ENCODE measurements at regions not wholly inside any gene's neighbourhood (a gene's known extent, or its start where the extent isn't known, plus 50 kb on each side); places are given as distances from the start of the nearest gene placed in this dataset.

DNA sequence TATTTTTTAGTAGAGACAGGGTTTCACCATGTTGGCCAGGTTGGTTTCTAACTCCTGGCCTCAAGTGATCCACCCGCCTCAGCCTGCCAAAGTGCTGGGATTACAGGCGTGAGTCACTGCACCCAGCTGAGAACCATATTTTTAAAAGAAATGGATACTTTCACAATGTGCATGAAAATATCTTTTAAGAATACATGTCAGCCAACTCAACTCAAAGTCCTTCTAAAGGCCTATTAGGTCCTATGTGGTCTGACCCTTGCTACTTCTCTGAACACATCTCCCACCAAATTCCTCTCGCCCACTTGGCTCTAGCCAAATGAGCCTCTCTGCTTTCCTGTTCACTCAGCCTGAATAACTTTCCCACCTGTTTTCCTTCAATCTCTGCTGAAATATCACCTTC lies 119.6 kb downstream of the MTX2 start:
- H3K36me3 Mint-ChIP-seq (ENCODE audit: low read depth) = no peaks in the 10 kb centered on the region
- peaks cover 28% of the 10 kb centered on the region for H3K27me3 Mint-ChIP-seq
- DNase-seq (no peak), ATAC-seq (no peak)
- no peak overlapping the region for H3K4me3 Mint-ChIP-seq
- no peaks in the 10 kb centered on the region for H3K4me1 Mint-ChIP-seq
- H3K9me3 Mint-ChIP-seq = no peaks in the 10 kb centered on the region
- H3K27ac Mint-ChIP-seq = no peak overlapping the region

DNA sequence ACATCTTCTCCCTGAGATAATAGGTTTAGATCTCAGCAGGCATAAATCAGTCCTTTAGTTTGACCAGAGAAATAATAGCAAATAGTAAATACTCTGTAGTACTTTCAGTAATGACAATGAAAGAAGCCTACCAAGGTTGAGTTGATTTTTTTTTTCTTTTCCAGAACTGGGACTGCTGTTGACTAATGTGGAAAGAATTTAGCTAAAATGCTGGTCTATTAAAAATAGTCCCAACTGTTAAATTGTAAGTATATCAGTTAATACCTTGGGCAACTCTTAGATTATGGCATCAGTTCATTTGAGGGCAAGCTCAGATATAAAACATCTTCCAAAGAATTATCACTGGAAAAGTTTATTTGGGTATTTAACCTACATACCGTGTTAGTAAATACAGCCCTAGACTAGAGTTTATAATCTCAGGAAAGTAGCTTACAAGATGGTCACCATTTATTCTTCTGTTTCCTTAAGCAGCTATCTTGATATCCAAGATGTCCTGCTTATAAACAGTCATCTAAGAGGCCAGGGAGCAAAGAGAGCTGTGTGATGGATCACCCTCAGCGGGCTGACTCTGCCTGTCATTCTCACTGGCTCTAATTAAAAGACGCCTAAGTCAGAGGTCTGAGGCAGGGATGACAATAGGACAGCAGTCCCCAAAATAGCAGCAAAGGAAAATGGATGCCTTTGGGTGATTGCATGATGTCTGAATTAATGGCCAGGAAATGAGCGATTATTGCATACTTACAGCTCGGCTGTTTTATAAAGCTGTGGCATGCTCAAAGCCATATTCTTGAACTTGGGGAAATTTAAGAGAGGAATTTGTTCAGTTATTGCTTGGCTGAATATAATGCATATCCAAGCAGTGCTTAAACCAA lies 121.3 kb downstream of the MTX2 start:
- H3K9me3 Mint-ChIP-seq = no peaks in the 10 kb centered on the region

GRCh38 chr2:176391148-176391419 lies 121.8 kb downstream of the MTX2 start:
- no peaks in the 10 kb centered on the region for H3K36me3 Mint-ChIP-seq (ENCODE audit: low read depth)
- H3K9me3 Mint-ChIP-seq = no peaks in the 10 kb centered on the region
- no peak overlapping the region for H3K4me3 Mint-ChIP-seq
- peaks cover 28% of the 10 kb centered on the region for H3K27me3 Mint-ChIP-seq
- H3K27ac Mint-ChIP-seq = no peak overlapping the region
- ATAC-seq = no peak
- DNase-seq = no peak
- no peaks in the 10 kb centered on the region for H3K4me1 Mint-ChIP-seq

More for the DNA sequence above, 121.3 kb downstream of the MTX2 start:
- ATAC-seq (no peak), DNase-seq (no peak)
- H3K27me3 Mint-ChIP-seq = peaks cover 28% of the 10 kb centered on the region
- no peaks in the 10 kb centered on the region for H3K4me1 Mint-ChIP-seq
- H3K27ac Mint-ChIP-seq = no peak overlapping the region
- H3K36me3 Mint-ChIP-seq (ENCODE audit: low read depth) = no peaks in the 10 kb centered on the region
- no peak overlapping the region for H3K4me3 Mint-ChIP-seq

DNA sequence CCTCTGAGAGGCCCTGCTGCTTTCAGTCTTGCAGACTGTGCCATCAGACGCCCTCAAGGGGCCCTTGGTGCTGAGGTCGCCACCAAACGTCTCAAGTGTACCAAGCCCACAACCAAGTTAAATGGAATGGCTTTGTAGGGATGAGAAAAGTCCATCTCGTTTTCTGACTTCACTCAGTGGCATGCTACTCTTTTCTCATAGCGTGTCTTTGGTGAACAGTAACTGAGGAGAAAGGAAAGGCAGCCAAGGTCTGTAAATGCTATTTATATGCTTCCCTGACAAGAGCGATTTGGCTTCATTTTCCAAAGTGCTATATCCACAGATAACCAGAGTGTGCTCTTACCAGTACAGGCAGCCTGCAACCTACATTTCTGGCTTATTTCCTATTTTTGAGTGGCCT lies 123.0 kb downstream of the MTX2 start:
- Mint-ChIP-seq H3K9me3 (no peaks in the 10 kb centered on the region), H3K36me3 (ENCODE audit: low read depth) (no peaks in the 10 kb centered on the region)
- no peak for ATAC-seq

DNA sequence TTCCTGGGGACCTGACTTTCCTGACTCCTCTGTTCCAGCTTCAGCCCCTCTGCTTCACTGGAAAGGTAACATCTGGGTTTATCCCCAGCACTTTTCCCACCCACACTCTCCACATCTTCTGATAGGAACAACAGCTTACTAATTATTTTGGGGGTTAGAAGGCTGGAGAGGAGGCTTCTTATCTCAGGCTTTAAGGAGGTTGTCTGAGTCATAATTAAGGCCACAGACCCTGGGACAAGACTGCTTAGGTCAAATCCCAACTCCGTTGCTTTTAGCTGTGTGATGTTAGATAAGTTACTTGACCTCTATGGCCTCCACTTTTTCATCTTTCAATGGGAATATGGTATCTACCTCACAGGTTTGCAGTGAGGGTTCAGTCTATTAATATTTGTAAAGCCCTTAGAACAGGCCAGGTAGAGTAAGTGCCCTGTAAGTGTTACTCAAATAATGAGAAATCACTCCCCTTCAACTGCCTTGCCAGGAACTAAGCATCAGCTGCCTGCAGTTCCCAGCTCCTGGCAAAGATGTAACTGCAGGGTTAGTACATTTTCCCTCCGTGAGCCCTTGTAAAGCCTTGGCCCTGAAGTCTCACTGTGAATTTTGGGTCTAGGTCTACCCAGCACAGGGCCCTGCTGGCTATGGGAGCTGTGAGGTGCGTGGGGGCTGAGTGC lies 123.6 kb downstream of the MTX2 start:
- no peaks in the 10 kb centered on the region for H3K4me1 Mint-ChIP-seq
- no peaks in the 10 kb centered on the region for H3K36me3 Mint-ChIP-seq (ENCODE audit: low read depth)
- H3K9me3 Mint-ChIP-seq = no peaks in the 10 kb centered on the region
- H3K27ac Mint-ChIP-seq = no peak overlapping the region
- H3K27me3 Mint-ChIP-seq = peaks cover 27% of the 10 kb centered on the region
- ATAC-seq = no peak
- no peak overlapping the region for H3K4me3 Mint-ChIP-seq
- no peak for DNase-seq

More for the DNA sequence above, 123.0 kb downstream of the MTX2 start:
- no peak overlapping the region for H3K4me3 Mint-ChIP-seq
- DNase-seq = no peak
- H3K4me1 Mint-ChIP-seq = no peaks in the 10 kb centered on the region
- H3K27ac Mint-ChIP-seq = no peak overlapping the region
- H3K27me3 Mint-ChIP-seq = peaks cover 29% of the 10 kb centered on the region

DNA sequence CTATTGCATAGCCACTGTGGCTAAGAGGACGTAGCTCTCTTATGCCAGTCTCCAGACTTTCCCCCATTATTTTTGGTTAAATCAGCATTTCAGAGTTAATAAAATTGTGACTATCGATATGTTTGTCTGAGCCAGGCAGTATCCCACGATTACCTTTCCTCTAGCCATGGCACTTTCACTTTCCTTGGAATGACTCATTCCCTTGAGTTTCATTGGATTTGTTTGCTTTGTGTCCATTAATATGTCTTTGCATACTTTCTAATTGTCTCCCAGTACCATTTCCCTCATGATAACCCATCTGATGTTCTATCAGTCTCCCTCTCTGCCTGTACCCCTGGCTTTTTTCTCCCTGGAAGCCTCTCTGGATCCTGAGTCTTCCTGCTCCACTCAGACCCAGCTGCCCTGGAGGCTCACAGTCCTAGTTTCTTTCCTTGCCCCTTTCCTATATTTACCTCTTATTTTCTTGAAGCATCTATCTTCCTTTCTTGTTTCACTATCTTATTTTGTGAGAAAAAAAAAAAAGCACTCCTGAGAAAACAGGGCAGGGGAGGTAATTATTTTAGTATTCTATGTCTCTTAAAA lies 126.1 kb downstream of the MTX2 start:
- Mint-ChIP-seq H3K27ac (no peak overlapping the region), H3K36me3 (ENCODE audit: low read depth) (no peaks in the 10 kb centered on the region), H3K4me1 (no peaks in the 10 kb centered on the region), H3K27me3 (peaks cover 19% of the 10 kb centered on the region), H3K4me3 (no peak overlapping the region), H3K9me3 (no peaks in the 10 kb centered on the region)
- DNase-seq = no peak
- ATAC-seq = no peak

DNA sequence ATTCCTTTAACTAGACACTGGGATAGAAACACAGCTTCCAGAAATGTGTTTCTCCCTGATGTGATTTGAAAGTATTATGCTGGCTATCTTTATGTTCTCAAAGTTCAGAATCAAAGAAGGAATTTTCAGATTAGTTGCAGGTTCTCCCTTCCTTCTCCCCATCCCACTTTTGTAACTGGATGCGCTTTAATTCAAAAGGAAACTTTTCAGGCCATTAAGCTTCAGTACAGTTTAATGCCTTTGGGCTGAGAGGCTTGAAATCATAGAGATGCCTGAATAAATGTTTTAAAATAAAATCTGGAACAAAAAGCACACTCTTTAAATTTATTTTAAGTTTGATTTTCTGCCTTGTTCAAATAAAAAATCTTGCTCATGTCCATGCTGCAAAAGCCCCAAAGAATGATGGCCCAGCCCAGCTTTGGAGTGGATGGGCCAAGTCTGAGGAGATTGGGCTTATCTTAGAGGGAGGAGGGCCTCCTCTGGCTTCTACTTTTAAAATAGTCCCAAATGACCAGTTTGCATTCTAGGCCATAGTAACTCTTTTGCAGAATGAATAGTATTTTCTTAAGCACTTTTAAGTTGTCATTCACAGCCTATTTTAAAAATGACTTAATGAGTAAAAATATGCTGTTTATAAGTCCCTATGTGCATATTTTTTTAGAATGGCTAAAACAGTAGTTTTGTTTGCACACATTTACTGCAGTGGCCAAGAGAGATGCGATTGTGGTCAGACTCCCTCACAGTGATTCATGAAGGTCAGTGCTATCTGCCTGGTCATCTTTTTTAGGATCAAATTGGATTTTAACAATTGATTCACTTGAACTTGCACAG lies 129.2 kb downstream of the MTX2 start:
- Mint-ChIP-seq H3K36me3 (ENCODE audit: low read depth) (no peaks in the 10 kb centered on the region), H3K27me3 (peaks cover 17% of the 10 kb centered on the region), H3K27ac (no peak overlapping the region), H3K4me1 (no peaks in the 10 kb centered on the region), H3K4me3 (no peak overlapping the region), H3K9me3 (no peaks in the 10 kb centered on the region)
- no peak for DNase-seq
- ATAC-seq = no peak

GRCh38 chr2:176399074-176399598 lies 129.9 kb downstream of the MTX2 start:
- no peak for ATAC-seq

DNA sequence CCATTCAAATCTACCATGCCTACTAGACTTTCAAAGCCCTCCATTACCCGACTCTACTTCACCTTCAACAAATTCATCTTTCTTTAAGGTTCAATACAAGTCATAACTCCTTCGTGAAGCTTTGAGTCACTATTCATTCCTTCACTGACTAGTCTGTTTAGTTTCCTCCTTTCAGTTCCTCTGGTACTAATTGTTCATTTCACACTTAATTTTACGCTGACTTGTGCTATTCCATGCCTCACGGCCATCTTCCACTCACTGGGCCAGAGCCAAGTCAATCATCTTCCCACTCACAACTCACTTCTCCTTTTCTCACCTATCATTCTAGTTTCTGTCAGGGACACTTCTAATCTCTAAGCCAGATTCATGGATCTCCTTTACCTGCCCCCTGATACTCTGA lies 136.2 kb downstream of the MTX2 start:
- H3K9me3 Mint-ChIP-seq = no peaks in the 10 kb centered on the region
- H3K27me3 Mint-ChIP-seq = peaks cover 7% of the 10 kb centered on the region
- H3K27ac Mint-ChIP-seq = no peak overlapping the region
- DNase-seq (no peak), ATAC-seq (no peak)
- H3K36me3 Mint-ChIP-seq (ENCODE audit: low read depth) = no peaks in the 10 kb centered on the region
- no peak overlapping the region for H3K4me3 Mint-ChIP-seq
- H3K4me1 Mint-ChIP-seq = no peaks in the 10 kb centered on the region

More at GRCh38 chr2:176399074-176399598, 129.9 kb downstream of the MTX2 start:
- Mint-ChIP-seq H3K36me3 (ENCODE audit: low read depth) (no peaks in the 10 kb centered on the region), H3K4me1 (no peaks in the 10 kb centered on the region), H3K4me3 (no peak overlapping the region), H3K27me3 (peaks cover 17% of the 10 kb centered on the region), H3K9me3 (no peaks in the 10 kb centered on the region), H3K27ac (no peak overlapping the region)
- no peak for DNase-seq

- no peak for ATAC-seq
- Mint-ChIP-seq H3K4me3 (no peak overlapping the region), H3K4me1 (no peaks in the 10 kb centered on the region), H3K9me3 (no peaks in the 10 kb centered on the region), H3K27ac (no peak overlapping the region), H3K36me3 (ENCODE audit: low read depth) (no peaks in the 10 kb centered on the region), H3K27me3 (peaks cover 8% of the 10 kb centered on the region)
- no peak for DNase-seq
Observed at GRCh38 chr2:176407706-176408105, 138.5 kb downstream of the MTX2 start.

GRCh38 chr2:176409671-176410070 lies 140.4 kb downstream of the MTX2 start:
- Mint-ChIP-seq H3K27me3 (peaks cover 20% of the 10 kb centered on the region), H3K9me3 (no peaks in the 10 kb centered on the region), H3K27ac (no peak overlapping the region), H3K4me3 (no peak overlapping the region), H3K36me3 (ENCODE audit: low read depth) (no peaks in the 10 kb centered on the region), H3K4me1 (no peaks in the 10 kb centered on the region)
- DNase-seq (no peak), ATAC-seq (no peak)

GRCh38 chr2:176412136-176412535 lies 142.9 kb downstream of the MTX2 start:
- ATAC-seq (no peak), DNase-seq (no peak)
- no peak overlapping the region for H3K27ac Mint-ChIP-seq
- H3K27me3 Mint-ChIP-seq = peaks cover 30% of the 10 kb centered on the region
- H3K4me1 Mint-ChIP-seq = no peaks in the 10 kb centered on the region
- H3K9me3 Mint-ChIP-seq = no peaks in the 10 kb centered on the region
- H3K36me3 Mint-ChIP-seq (ENCODE audit: low read depth) = no peaks in the 10 kb centered on the region
- H3K4me3 Mint-ChIP-seq = no peak overlapping the region

DNA sequence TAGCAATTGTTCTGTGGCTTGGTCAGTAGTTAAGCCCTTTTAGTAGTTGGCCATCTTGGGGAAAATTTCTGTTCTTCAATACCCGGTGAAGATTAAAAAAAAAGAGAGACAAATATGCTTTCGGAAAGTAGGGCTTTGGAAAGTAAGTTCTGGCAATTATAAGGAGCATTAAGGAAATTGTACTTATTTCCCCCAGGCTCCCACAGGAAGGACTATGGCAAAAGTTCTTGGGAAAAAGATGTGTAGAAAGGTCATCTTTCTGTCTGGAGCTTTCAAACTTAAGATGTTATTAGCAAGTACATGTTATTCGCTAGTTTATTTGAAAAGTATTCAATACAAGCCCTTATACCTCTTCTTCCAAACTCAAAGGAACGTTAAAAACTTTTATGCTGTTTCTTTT lies 144.5 kb downstream of the MTX2 start:
- H3K4me3 Mint-ChIP-seq = no peak overlapping the region
- DNase-seq (no peak), ATAC-seq (no peak)
- H3K27ac Mint-ChIP-seq = no peak overlapping the region
- no peaks in the 10 kb centered on the region for H3K9me3 Mint-ChIP-seq
- no peaks in the 10 kb centered on the region for H3K4me1 Mint-ChIP-seq
- no peaks in the 10 kb centered on the region for H3K36me3 Mint-ChIP-seq (ENCODE audit: low read depth)
- H3K27me3 Mint-ChIP-seq = peaks cover 30% of the 10 kb centered on the region

- Mint-ChIP-seq H3K4me1 (no peaks in the 10 kb centered on the region), H3K27ac (no peak overlapping the region), H3K4me3 (no peak overlapping the region), H3K27me3 (peaks cover 28% of the 10 kb centered on the region), H3K9me3 (no peaks in the 10 kb centered on the region), H3K36me3 (ENCODE audit: low read depth) (no peaks in the 10 kb centered on the region)
- DNase-seq = no peak
- ATAC-seq = no peak
Observed at GRCh38 chr2:176414641-176415040, 145.4 kb downstream of the MTX2 start.
